Cardiac septum (tissue), 1 donor: ENCODE measurements at regions not wholly inside any gene's neighbourhood (a gene's known extent, or its start where the extent isn't known, plus 50 kb on each side); places are given as distances from the start of the nearest gene placed in this dataset.

Source experiments
- DNase-seq: peaks from one replicate; pipeline ENCODE4 v3.0.0-alpha.2; 2020; ENCODE audit warnings: low spot score
- intact Hi-C: fragments of 100-400 bp; cut with DNase I; formaldehyde crosslinking; loops from one replicate; pipeline ENCODE4 v1.14.0; 2022
- donor health status: DM: no; HTN: no; CAD: no.

- no peak for DNase-seq
- intact Hi-C loops: no loop called here
Observed at GRCh38 chr7:132677918-132678317, 101.6 kb upstream of the PLXNA4 start.

GRCh38 chr7:132672200-132672990, 96.1 kb upstream of the PLXNA4 start:
- DNase-seq: no peak
- intact Hi-C loops: no loop called here

GRCh38 chr7:132666774-132667172, 90.5 kb upstream of the PLXNA4 start:
- intact Hi-C loops: no loop called here
- DNase-seq: no peak

- no peak for DNase-seq
- intact Hi-C loops: no loop called here
Observed at GRCh38 chr7:132666071-132666773, 90.0 kb upstream of the PLXNA4 start.

GRCh38 chr7:132656846-132657776, 80.8 kb upstream of the PLXNA4 start:
- intact Hi-C loops: no loop called here
- DNase-seq: no peak

- intact Hi-C loops: no loop called here
- no peak for DNase-seq
Observed at GRCh38 chr7:132656341-132656740, 80.1 kb upstream of the PLXNA4 start.

GRCh38 chr7:132655131-132655727, 79.0 kb upstream of the PLXNA4 start:
- intact Hi-C loops: no loop called here
- DNase-seq: no peak

GRCh38 chr7:132654150-132654549, 77.9 kb upstream of the PLXNA4 start:
- intact Hi-C loops: no loop called here

GRCh38 chr7:132653366-132653930, 77.2 kb upstream of the PLXNA4 start:
- DNase-seq: no peak
- intact Hi-C loops: no loop called here

More at GRCh38 chr7:132654150-132654549, 77.9 kb upstream of the PLXNA4 start:
- DNase-seq: no peak

- intact Hi-C loops: no loop called here
- DNase-seq: no peak
Observed at GRCh38 chr7:132652507-132652906, 76.2 kb upstream of the PLXNA4 start.

GRCh38 chr7:132650498-132650897, 74.2 kb upstream of the PLXNA4 start:
- no peak for DNase-seq
- intact Hi-C loops: no loop called here

- no peak for DNase-seq
- intact Hi-C loops: no loop called here
Observed at GRCh38 chr7:132647311-132647710, 71.0 kb upstream of the PLXNA4 start.

GRCh38 chr7:132646052-132646451, 69.8 kb upstream of the PLXNA4 start:
- intact Hi-C loops: no loop called here
- no peak for DNase-seq

- DNase-seq: no peak
- intact Hi-C loops: no loop called here
Observed at GRCh38 chr7:132643302-132643701, 67.0 kb upstream of the PLXNA4 start.

- intact Hi-C loops: no loop called here
- DNase-seq: no peak
Observed at GRCh38 chr7:132641238-132641637, 65.0 kb upstream of the PLXNA4 start.

- intact Hi-C loops: no loop called here
- DNase-seq: no peak
Observed at GRCh38 chr7:132639983-132640382, 63.7 kb upstream of the PLXNA4 start.

GRCh38 chr7:132638000-132638399, 61.7 kb upstream of the PLXNA4 start:
- DNase-seq: no peak

GRCh38 chr7:132636581-132636980, 60.3 kb upstream of the PLXNA4 start:
- DNase-seq: no peak
- intact Hi-C loops: no loop called here

More at GRCh38 chr7:132638000-132638399, 61.7 kb upstream of the PLXNA4 start:
- intact Hi-C loops: no loop called here

- no peak for DNase-seq
- intact Hi-C loops: no loop called here
Observed at GRCh38 chr7:132635127-132635526, 58.9 kb upstream of the PLXNA4 start.
